Upper lobe of left lung (tissue), 4 donors: ENCODE measurements at regions not wholly inside any gene's neighbourhood (a gene's known extent, or its start where the extent isn't known, plus 50 kb on each side); places are given as distances from the start of the nearest gene placed in this dataset.

Source experiments
- POLR2A ChIP-seq, 4 donors: fragments of 450-650 bp; IDR thresholded peaks; one replicate each; pipeline ENCODE4 v1.5.1; 2016 to 2017; ENCODE audit warnings: antibody characterized with exemption in 4 of 4, mild to moderate bottlenecking in 2 of 4
- POLR2AphosphoS5 ChIP-seq, 2 donors: sonication (generic); formaldehyde crosslinking; IDR thresholded peaks; one replicate each; pipeline ENCODE4 v1.5.1; 2017; ENCODE audit warnings: antibody characterized with exemption in 2 of 2
- TF ChIP-seq, protein P1 (sequence below), 6 experiments: fragments of 450-650 bp in 4 of 6; fragments of 200-600 bp in 2 of 6; sonication (generic) in 2 of 6; IDR thresholded peaks; one replicate each; pipeline ENCODE4 v1.5.1; 2016 to 2019; ENCODE audit warnings: antibody characterized with exemption in 6 of 6

DNA sequence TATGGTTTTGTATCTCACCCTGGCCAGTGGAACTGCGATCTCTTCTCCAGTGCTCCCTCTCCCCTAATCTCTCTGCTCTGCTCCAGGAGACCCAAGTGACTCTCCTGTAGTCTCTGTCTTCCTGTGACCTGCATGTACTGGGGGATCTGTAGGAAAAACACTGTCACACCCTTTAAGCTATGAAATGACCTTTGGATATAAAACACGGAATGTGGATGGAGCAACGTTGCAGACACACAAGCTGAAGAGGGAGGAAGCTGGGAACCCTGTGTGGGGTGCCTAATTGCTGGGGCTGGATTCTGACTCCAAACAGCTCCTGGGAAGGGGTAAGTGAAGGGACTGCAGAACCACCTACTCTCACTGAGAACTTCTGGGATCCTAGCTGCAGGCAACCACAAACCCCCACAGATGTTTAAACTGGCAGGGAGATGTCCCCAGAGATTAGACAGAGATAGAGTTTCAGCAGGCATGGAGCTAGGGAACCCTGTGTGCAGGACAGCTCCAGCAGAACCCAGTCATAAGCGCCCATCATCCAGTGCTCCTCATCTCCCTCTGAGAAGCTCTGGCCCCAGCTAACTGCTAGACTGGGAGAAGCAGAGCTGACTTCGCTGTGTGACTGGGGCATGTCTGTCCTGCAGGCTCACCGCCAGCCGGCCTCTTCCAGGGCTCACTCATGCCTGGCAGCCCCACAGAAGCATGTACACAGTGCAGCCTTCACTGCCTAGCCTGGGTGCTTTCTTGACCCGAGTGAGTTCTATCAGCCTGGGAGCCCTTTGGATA is 482.7 kb upstream of the SETBP1 start:
- TF ChIP-seq, protein P1, sequence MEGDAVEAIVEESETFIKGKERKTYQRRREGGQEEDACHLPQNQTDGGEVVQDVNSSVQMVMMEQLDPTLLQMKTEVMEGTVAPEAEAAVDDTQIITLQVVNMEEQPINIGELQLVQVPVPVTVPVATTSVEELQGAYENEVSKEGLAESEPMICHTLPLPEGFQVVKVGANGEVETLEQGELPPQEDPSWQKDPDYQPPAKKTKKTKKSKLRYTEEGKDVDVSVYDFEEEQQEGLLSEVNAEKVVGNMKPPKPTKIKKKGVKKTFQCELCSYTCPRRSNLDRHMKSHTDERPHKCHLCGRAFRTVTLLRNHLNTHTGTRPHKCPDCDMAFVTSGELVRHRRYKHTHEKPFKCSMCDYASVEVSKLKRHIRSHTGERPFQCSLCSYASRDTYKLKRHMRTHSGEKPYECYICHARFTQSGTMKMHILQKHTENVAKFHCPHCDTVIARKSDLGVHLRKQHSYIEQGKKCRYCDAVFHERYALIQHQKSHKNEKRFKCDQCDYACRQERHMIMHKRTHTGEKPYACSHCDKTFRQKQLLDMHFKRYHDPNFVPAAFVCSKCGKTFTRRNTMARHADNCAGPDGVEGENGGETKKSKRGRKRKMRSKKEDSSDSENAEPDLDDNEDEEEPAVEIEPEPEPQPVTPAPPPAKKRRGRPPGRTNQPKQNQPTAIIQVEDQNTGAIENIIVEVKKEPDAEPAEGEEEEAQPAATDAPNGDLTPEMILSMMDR (IDR thresholded peaks at IDR 0.05) = no peak
- TF ChIP-seq POLR2AphosphoS5 (IDR thresholded peaks at IDR 0.05) (no peak), POLR2A (IDR thresholded peaks at IDR 0.05) (no peak)
